ENCODE measurements at regions not wholly inside any gene's neighbourhood (a gene's known extent, or its start where the extent isn't known, plus 50 kb on each side); places are given as distances from the start of the nearest gene placed in this dataset.
"Not testable (repeated sequence)": the region's sequence is repeated elsewhere in the genome, so short reads cannot be mapped to it uniquely, and the experiment has no call there.

DNA sequence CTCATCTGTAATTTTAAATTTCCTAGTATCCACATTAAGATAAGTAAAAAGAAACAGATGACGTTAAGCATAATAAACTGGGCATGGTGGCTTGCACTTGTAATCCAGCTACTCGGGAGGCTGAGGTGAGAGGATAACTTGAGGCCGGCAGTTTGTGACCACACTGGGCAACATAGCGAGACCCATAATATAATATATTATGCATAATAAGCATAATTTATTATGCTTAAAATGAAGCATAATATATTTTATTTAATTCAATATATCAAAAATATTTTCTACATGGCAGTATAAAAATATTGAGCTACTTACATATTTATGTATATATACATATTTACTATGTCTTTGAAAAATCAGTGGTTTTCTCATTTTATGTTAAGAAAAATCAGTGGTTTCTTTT is 128.3 kb downstream of the GOSR1 start:
- H3K4me1 ChIP-seq: peaks cover 0 to 3% of the 10 kb centered on the region in 2 donors
- H3K27ac ChIP-seq: no peak overlapping the region
- DNase-seq (ENCODE audit: low spot score in 2 of 2): no peak
- TF ChIP-seq, protein P1, sequence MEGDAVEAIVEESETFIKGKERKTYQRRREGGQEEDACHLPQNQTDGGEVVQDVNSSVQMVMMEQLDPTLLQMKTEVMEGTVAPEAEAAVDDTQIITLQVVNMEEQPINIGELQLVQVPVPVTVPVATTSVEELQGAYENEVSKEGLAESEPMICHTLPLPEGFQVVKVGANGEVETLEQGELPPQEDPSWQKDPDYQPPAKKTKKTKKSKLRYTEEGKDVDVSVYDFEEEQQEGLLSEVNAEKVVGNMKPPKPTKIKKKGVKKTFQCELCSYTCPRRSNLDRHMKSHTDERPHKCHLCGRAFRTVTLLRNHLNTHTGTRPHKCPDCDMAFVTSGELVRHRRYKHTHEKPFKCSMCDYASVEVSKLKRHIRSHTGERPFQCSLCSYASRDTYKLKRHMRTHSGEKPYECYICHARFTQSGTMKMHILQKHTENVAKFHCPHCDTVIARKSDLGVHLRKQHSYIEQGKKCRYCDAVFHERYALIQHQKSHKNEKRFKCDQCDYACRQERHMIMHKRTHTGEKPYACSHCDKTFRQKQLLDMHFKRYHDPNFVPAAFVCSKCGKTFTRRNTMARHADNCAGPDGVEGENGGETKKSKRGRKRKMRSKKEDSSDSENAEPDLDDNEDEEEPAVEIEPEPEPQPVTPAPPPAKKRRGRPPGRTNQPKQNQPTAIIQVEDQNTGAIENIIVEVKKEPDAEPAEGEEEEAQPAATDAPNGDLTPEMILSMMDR (IDR thresholded peaks at IDR 0.05): no peak
- no peaks in the 10 kb centered on the region for H3K27me3 ChIP-seq
- H3K4me3 ChIP-seq: no peak overlapping the region
- no peaks in the 10 kb centered on the region for H3K9me3 ChIP-seq
- intact Hi-C loops (cut with DNase I): no loop called here
- peaks cover 0 to 1% of the 10 kb centered on the region in 2 donors for H3K36me3 ChIP-seq

DNA sequence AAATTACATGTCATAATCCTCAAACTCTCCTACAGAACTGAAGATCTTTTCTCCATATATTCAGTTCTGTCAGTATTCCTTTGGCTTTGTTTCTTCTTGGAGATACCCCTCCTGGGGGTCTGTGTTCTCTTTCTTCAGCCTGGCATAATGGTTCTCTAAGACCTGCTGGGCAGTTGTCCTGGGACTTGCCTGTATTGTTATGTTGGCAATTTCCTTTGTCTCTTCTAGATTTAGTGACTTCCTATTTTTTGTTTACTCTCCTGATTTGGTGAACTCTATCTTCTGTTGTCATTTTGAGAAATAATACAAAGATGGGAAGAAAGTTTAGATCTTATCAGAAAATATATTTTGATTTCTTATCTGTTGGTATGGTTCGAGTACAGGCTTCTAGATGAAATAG is 127.8 kb downstream of the GOSR1 start:
- DNase-seq (ENCODE audit: low spot score in 2 of 2): no peak
- Histone ChIP-seq H3K27me3 (no peaks in the 10 kb centered on the region), H3K9me3 (no peaks in the 10 kb centered on the region), H3K36me3 (no peaks in the 10 kb centered on the region), H3K4me1 (peaks cover 0 to 3% of the 10 kb centered on the region in 2 donors), H3K4me3 (no peak overlapping the region), H3K27ac (no peak overlapping the region)
- intact Hi-C loops (cut with DNase I): no loop called here
- TF ChIP-seq, protein P1 (IDR thresholded peaks at IDR 0.05): no peak

DNA sequence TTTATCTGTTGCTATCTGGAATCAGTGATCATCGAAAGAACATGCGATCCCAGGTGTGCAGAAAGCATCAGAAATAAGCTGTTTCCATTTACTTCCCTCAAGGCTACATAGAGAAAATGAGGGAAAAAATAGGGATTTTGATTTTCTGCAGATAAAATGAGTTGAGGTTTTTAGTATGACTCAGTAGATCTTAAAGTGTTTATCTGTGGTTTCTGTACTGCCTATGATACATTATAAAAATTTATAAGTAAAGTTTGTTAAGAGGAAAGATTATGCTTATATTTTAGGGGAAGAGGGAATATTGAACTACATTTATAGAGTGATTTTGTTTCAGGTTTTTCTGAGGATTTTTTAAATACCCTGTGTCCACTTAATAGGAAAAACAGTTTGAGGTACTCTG is 125.2 kb downstream of the GOSR1 start:
- peak overlapping the region in 1 of 2 donors; percentile 28 for H3K4me3 ChIP-seq
- not testable (repeated sequence) for H3K4me1 ChIP-seq; H3K9me3 ChIP-seq; DNase-seq (ENCODE audit: low spot score in 2 of 2); H3K27ac ChIP-seq; H3K27me3 ChIP-seq; H3K36me3 ChIP-seq
- intact Hi-C loops (cut with DNase I): loop anchor here (5.0 kb wide), 1 partner anchor 485 kb away; the partner anchor contains the start of gene NSRP1

DNA sequence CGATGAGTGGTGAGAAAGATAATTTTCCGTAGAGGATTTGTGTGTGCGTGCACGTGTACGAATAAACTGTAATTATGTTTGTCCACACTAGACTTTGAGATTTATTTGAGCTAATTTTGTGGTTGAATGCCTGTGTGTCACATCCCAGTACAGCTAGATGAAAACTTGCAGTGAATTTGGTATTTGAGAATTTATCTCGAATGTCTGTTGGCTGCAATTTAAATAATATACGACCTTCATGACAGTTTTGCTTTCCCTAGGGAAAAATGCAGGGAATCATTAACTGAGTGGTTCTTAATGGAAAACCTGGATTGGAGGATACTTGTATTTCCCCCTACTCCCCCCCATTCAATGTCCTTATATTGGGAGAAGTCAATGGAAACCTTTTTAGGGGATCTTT is 124.8 kb downstream of the GOSR1 start:
- not testable (repeated sequence) for H3K27ac ChIP-seq; DNase-seq (ENCODE audit: low spot score in 2 of 2); H3K4me1 ChIP-seq; H3K36me3 ChIP-seq; H3K9me3 ChIP-seq; H3K27me3 ChIP-seq
- intact Hi-C loops (cut with DNase I): loop anchor here (5.0 kb wide), 1 partner anchor 485 kb away; the partner anchor contains the start of gene NSRP1
- peak overlapping the region; percentile 28 to 99 for H3K4me3 ChIP-seq

DNA sequence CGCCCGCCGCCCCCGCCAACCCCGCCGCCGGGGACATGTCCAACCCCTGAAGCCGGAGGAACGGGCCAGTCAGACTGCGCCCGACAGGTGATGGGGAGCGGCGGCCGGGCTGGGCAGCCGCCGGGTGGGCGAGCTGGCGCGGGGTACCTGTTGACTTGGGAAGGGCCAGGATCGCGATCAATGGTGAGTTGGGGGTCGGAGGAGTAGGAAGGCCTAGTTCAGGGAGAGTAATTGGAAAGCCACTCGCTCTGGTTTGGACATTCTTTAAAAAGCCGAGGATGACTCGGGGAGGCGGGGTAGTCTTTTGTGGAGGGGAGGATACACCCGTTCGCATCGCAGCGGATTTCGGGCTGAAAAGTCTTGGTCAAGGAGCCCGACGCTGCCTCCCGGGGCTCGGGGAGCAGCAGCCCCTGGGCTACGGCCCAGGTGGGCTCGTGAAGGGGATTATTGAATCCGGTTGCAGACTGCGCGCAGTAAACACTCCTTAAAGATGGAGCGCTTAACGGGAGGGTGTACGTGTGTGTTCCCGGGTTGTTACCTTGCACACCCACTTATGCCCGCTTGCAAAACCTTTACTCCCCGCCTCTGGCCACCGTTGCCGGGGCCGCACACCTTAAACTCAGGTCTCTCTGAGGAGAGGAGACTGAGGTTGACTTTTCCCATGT is 123.8 kb downstream of the GOSR1 start:
- Histone ChIP-seq H3K4me1 (peaks cover 0 to 6% of the 10 kb centered on the region in 2 donors), H3K9me3 (no peaks in the 10 kb centered on the region), H3K27ac (peak overlapping the region; percentile 88 to 98), H3K36me3 (no peaks in the 10 kb centered on the region), H3K27me3 (no peaks in the 10 kb centered on the region), H3K4me3 (peak overlapping the region; percentile 71 to 99)
- DNase-seq (ENCODE audit: low spot score in 2 of 2): no peak
- intact Hi-C loops (cut with DNase I): loop anchor here (1.0 to 5.0 kb wide), 3 partner anchors 81 to 484 kb away; partner anchors contain the start of genes GOSR1 and NSRP1
- TF ChIP-seq, protein P1 (IDR thresholded peaks at IDR 0.05): no peak

DNA sequence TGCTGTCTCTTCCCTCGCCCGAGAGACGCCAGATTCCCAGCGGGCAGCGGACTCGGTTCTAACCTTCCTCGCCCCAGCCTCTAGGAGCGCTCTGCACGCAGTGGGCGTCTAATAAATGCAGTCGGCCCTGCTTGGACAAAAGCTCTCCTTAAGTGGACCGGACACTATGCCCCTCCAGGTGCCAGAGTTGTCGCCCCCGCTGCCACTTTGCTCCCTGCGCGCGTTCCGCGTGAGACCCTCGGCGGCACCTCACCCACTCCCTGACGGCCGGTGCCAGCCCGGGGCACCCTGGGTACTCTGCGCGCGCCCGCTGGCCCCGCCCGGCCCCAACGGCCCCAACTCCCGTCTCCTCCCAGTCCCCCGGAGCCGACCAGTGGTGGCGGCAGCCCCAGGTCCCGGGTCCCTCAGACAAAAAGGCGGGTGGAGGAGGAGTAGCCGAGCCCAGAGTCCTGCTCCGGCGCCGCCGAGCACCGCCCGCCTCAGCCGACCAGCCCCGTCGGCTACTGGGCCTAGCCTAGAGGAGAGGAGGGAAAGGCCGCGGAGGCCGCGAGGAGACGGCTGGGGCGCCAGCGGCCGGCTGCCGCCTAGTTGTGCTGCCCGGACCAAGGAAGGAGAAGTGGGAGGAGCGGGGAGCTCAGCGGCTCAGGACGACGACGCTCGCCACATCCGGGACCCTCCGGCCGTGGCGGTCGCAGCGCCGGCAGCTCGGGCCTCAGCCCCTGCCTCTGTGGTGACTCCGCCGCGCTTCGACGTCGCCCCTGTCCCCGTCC is 123.0 kb downstream of the GOSR1 start:
- Histone ChIP-seq H3K27ac (peak overlapping the region; percentile 88 to 98), H3K9me3 (no peaks in the 10 kb centered on the region), H3K4me3 (peak overlapping the region; percentile 71 to 99), H3K27me3 (no peaks in the 10 kb centered on the region), H3K4me1 (peaks cover 0 to 6% of the 10 kb centered on the region in 2 donors), H3K36me3 (no peaks in the 10 kb centered on the region)
- peak; percentile 29 to 87 for DNase-seq (ENCODE audit: low spot score in 2 of 2)
- intact Hi-C loops (cut with DNase I): loop anchor here (1.0 to 5.0 kb wide), 3 partner anchors 80 to 483 kb away; partner anchors contain the start of genes GOSR1 and NSRP1
- TF ChIP-seq, protein P1 (IDR thresholded peaks at IDR 0.05): peak; percentile 38 to 47 (median 42)
